ENCODE measurements at regions not wholly inside any gene's neighbourhood (a gene's known extent, or its start where the extent isn't known, plus 50 kb on each side); places are given as distances from the start of the nearest gene placed in this dataset.

DNA sequence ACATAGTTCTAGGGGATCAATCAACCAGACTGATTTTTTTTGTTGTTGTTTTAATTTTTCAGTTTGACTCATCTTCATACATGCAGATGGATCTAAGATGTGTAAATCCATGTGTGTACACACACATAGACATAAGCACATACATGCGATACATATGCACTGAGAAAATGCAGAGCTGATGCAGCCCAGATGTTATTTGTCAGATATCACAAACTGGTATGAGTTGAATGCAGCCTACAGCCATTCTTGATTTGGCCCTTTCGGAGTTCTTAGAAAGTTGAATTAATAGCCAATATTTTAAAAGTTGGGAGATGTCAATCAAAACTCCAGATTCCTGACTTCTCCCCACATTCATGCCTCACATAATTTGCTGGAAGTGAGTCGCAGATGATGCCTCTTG is 180.4 kb downstream of the SPATA18 start:
- no peak overlapping the region for H3K9ac ChIP-seq (ENCODE audit: insufficient read depth in 1 of 2, low read depth in 2 of 2, low read length in 2 of 2)
- H3K4me1 ChIP-seq (replicated peaks in 1 of 2; ENCODE audit: control insufficient read depth in 2 of 2, insufficient read depth in 2 of 2, low read length in 2 of 2) = no peaks in the 10 kb centered on the region
- H3K27ac ChIP-seq (ENCODE audit: extremely low read depth, low read depth, low read length) = no peak overlapping the region
- ChIA-PET CTCF (ENCODE audit: low intra/inter-chr PET ratio) (no interaction called here), POLR2A (no interaction called here)
- DNase-seq (ENCODE audit: extremely low read depth in 1 of 4, low spot score in 3 of 4) (no peak), ATAC-seq (no peak), FAIRE-seq (no peak)
- H4K20me1 ChIP-seq (replicated peaks; ENCODE audit: control insufficient read depth, insufficient read depth, low read length) = no peaks in the 10 kb centered on the region
- H3K9me3 ChIP-seq (replicated peaks; ENCODE audit: control insufficient read depth, insufficient read depth, low read depth, low read length) = no peaks in the 10 kb centered on the region
- no peaks in the 10 kb centered on the region for H3K27me3 ChIP-seq (ENCODE audit: control insufficient read depth in 2 of 2, insufficient read depth in 2 of 2, low read length in 2 of 2)
- intact Hi-C loops (cut with micrococcal nuclease) = loop anchor here (10.0 kb wide), 1 partner anchor 433 kb away; no protein-coding TSS in a partner anchor
- in situ Hi-C loops (cut with MboI) = no loop called here
- TF ChIP-seq ZNF77 (CRISPR knock-in tag; IDR thresholded peaks at IDR 0.05) = no peak
- TF ChIP-seq, protein P1, sequence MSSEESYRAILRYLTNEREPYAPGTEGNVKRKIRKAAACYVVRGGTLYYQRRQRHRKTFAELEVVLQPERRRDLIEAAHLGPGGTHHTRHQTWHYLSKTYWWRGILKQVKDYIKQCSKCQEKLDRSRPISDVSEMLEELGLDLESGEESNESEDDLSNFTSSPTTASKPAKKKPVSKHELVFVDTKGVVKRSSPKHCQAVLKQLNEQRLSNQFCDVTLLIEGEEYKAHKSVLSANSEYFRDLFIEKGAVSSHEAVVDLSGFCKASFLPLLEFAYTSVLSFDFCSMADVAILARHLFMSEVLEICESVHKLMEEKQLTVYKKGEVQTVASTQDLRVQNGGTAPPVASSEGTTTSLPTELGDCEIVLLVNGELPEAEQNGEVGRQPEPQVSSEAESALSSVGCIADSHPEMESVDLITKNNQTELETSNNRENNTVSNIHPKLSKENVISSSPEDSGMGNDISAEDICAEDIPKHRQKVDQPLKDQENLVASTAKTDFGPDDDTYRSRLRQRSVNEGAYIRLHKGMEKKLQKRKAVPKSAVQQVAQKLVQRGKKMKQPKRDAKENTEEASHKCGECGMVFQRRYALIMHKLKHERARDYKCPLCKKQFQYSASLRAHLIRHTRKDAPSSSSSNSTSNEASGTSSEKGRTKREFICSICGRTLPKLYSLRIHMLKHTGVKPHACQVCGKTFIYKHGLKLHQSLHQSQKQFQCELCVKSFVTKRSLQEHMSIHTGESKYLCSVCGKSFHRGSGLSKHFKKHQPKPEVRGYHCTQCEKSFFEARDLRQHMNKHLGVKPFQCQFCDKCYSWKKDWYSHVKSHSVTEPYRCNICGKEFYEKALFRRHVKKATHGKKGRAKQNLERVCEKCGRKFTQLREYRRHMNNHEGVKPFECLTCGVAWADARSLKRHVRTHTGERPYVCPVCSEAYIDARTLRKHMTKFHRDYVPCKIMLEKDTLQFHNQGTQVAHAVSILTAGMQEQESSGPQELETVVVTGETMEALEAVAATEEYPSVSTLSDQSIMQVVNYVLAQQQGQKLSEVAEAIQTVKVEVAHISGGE (CRISPR knock-in tag; IDR thresholded peaks at IDR 0.05) = no peak
- BruUV-seq (replicated peaks) = no TSS peak
- H3K4me3 ChIP-seq = no peak overlapping the region
- H2AFZ ChIP-seq (ENCODE audit: low read depth, low read length) = no peak overlapping the region
- no peaks in the 10 kb centered on the region for H3K36me3 ChIP-seq (ENCODE audit: control insufficient read depth, insufficient read depth, low read length)
- H3K79me2 ChIP-seq (ENCODE audit: control insufficient read depth, insufficient read depth, low read length) = no peaks in the 10 kb centered on the region
- no peak overlapping the region for H3K4me2 ChIP-seq (ENCODE audit: insufficient read depth, low read length)
- no peaks in the 10 kb centered on the region for H3K9me1 ChIP-seq (ENCODE audit: control insufficient read depth, insufficient read depth, low read length)
- WGBS (ENCODE audit: insufficient coverage, low coverage, missing lambda C conversion rate) = 2% methylated on average over 3 of the region's 3 CpGs
